Globus pallidus (tissue), 1 donor: ENCODE measurements at regions not wholly inside any gene's neighbourhood (a gene's known extent, or its start where the extent isn't known, plus 50 kb on each side); places are given as distances from the start of the nearest gene placed in this dataset.
A peak's percentile ranks its signal among the peaks of the same experiment; 100 is the strongest.
"Not testable (repeated sequence)": the region's sequence is repeated elsewhere in the genome, so short reads cannot be mapped to it uniquely, and the experiment has no call there.

ENCODE experiments used
- DNase-seq: peaks from one replicate; pipeline ENCODE4 v3.0.0-alpha.2; 2015; ENCODE audit warnings: low spot score

GRCh38 chr5:117424559-117424958 is 849.9 kb upstream of the SEMA6A start:
- DNase-seq = no peak

- no peak for DNase-seq
Observed at GRCh38 chr5:117417501-117417900, 842.9 kb upstream of the SEMA6A start.

DNA sequence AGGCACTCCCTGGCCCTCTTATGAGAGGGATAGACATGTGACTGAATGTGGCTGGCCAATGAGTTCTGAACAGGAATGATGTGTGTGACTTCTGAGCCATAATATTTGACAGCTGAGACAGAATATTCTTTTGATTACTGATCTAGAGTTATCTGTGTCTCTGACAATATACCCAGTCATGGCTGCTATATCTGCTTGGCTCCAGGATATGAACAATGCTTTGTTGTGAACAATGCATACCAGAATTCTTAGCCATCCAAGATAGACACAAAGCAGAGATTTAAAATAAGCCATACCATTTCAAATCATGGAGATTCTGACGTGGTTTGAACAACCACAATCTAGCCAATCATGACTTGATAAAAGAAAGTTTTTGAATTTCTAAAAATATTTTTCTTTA is 840.3 kb upstream of the SEMA6A start:
- peak; percentile 9 for DNase-seq

GRCh38 chr5:117411701-117412100 is 837.1 kb upstream of the SEMA6A start:
- no peak for DNase-seq

GRCh38 chr5:117405197-117405596 is 830.6 kb upstream of the SEMA6A start:
- no peak for DNase-seq

DNA sequence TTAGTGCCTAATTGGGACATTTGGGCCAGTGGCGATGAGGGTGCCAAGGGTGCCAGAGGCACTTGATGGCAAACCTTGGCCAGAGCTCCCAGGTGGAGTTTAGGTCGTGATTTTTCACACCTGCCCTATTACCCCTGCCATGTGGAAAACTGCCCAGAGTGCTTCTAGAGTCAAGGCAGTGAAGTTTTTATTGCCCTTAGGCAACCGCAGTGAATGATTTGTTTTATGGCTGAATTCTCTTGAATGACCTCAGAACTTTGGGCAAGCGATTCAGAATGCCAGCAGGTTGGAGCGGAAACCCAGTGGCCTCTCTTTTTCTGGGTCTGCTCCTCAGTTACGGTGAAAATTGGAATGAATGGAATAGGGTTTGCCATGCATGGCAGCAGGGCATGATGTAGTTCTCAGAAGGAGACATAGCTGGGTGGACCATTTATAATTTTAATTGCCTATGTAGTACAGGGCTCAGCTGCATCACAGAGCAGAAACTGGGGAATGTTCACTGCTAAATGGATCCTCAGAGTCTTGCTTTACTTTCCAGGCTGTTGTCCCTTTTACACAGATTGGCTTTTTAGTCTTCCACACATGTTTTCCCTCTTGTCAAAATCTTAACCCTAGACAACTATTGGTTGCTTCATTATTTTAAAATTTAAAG is 820.0 kb upstream of the SEMA6A start:
- no peak for DNase-seq

DNA sequence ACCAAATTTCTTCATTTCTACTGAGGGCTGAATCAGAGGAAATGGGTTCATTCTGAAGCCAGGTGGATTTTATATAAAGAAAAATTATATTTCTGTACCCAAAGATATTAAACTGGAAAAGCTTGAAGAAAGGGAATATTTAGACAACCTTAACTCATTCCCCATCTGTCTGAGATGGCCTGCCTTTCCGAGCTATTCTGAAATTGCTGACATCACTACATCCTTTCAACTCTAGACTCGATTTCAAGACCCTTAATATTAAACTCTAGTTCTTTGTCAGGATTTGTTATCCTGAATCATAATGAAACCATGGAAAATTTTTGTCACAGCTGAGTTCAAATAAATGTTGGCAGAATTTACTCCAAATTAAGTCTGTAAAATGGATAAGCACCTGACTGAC is 818.5 kb upstream of the SEMA6A start:
- DNase-seq = no peak

DNA sequence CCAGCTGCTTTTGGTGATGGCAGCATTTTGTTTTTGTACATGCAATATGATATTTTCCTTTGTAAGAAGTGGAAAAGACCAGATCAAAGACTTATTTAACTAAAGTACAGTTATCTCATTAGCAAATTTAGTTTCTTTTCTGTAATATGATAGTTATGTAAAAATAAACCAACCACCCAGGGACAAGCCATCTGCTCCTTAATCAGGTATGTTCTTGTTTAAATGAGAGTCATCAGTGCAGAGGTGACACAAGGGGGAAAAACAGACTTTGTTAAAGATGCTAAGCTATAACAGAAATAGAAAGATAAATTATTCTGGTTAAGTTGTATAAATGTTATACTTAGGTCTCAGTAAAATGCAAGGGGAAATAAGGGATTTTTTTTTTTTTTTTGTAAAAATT is 805.7 kb upstream of the SEMA6A start:
- no peak for DNase-seq

DNA sequence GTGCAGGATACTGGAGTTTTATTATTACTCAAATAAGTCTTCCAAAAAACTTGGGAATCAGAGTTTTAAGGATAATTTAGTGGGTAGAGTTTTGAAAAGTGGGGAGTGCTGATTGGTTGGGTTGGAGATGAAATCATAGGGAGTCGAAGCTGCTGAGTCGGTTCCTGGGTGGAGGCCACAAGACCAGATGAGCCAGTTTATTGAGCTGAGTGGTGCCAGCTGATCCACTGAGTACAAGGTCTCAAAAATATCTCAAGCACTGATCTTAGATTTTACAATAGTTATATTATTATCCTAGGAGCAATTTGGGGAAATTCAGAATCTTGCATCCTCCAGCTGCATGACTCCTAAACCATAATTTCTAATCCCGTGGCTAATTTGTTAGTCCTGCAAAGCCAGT is 804.9 kb upstream of the SEMA6A start:
- DNase-seq = no peak

GRCh38 chr5:117376748-117377147 is 802.1 kb upstream of the SEMA6A start:
- no peak for DNase-seq

- DNase-seq = no peak
Observed at GRCh38 chr5:117359895-117360294, 785.3 kb upstream of the SEMA6A start.

GRCh38 chr5:117357886-117358285 is 783.3 kb upstream of the SEMA6A start:
- peak; percentile 7 for DNase-seq

GRCh38 chr5:117347280-117347679 is 772.7 kb upstream of the SEMA6A start:
- no peak for DNase-seq

- not testable (repeated sequence) for DNase-seq
Observed at GRCh38 chr5:117343726-117344125, 769.1 kb upstream of the SEMA6A start.

DNA sequence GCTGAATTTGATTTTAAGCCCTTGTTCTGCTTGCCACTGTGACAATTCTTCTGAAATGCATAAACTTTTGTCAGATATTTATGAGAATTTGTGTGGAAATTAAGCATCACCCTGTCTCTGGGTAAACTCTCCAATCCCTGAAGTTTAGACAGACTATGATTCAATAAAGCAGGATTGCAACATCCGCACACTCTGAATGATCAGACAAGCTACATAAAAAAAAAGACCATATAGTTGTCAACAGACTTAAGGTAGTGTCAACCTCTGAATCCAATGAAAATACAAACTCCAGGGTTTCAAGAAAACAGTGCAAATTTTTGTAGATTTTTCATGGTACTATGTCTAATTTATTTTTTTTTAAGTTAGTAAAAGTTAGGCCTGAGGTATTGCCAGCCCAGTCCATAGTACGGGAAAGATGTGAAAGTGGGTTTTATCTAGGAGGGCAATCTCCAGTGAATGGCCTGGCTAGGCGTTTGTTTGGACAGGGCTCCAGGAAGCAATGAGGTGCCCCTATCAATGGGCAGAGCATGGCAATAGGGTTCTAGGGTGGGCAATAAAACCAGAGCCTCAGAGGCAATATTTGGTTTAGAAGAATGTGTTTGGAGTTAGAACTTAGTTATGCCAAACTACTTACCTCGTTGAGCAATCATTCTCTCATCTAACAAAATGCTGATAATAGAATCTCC is 762.6 kb upstream of the SEMA6A start:
- DNase-seq = no peak

DNA sequence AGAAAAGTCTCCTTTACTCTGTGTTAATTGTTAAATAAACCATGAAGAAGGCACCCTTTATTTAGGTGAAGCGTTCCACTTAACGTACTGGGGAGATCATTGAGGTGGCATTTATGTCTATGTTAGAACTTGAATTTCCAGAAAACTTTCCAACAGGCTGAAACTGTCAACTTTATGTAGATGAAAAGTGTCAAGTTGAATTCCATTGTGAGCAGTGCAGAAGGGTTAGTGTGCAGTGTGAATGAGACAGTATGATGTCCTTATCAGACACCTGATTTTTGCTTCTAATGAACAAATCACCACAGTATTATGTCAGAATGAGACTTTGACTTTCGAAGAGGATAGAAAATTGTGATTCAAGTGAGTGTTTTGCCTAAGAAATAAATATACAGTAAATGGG is 761.6 kb upstream of the SEMA6A start:
- DNase-seq = no peak

DNA sequence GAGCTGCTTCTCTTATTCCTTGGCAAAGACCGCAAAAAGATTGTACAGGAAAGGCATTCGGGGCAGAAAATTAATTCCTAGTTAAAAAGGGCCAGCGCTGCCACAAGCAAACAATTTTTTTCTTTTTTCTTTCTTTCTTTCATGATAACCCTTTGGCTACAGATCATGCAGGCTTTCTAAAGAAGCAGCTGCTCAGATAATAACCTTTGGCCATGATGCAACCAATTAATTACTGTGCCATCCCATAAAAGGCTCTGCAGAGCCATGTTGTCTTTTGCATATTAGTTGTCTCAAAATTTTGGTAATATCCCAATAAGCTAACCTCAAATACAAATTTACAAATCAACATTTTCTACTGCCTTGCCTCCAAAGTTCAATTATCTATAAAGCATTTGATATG is 758.4 kb upstream of the SEMA6A start:
- no peak for DNase-seq

DNA sequence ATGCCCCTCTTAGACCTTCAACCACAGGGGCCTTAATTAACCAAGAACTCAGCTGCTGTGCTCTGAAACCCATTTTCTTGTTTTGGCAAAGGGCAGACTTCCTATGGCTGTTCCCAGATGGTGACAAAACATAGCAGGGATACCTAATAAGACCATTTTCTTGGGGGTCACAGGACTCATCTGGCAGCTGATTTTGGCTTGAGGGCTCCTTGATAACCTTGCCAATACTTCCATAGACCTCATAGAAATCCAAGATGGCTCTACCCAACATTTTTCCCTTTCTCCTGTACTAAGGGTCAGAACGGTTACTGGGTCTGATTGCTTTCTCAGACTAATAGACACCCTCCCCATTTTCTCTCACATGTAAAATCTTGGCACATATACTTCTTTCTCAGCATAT is 757.7 kb upstream of the SEMA6A start:
- no peak for DNase-seq

- no peak for DNase-seq
Observed at GRCh38 chr5:117327511-117327910, 752.9 kb upstream of the SEMA6A start.

DNA sequence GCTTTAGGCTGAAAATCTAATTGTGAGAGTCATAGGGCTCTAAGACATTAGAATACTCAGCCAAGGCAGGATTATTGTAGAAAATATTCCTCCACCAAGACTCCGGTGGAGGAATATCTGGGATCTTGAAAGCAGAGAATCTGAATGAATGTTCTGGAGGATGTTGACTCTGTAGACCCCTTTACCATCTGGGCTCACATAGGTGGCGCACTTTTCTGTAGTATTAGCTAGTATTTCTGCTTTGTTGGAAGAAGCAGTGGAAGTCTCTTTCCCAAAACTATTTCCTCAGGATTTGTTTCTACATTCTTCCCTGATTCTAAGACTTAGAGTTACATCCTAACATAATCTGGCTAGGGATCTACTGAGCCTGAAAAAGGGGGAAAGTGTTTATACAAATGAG is 752.4 kb upstream of the SEMA6A start:
- DNase-seq = no peak

- DNase-seq = no peak
Observed at GRCh38 chr5:117318528-117318927, 743.9 kb upstream of the SEMA6A start.

DNA sequence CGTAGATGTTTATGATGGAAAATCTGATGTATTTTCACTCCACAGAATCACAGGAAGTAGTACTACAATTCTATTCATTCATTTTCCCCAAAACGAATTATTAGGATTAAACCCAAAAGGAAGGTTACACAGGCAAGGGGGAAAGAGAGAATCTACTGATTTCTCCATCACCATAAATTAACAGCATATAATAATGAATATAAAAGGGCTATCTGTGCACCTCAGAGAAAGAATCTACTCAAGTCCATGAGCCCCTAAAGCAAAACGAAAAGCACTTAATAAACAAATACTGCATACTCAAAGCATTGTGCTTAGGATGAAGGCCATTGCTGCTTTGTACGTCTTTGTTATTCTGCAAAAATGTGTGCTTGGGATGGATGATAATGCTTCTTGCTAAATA is 740.5 kb upstream of the SEMA6A start:
- no peak for DNase-seq

- DNase-seq = not testable (repeated sequence)
Observed at GRCh38 chr5:117304512-117305107, 730.0 kb upstream of the SEMA6A start.

GRCh38 chr5:117302949-117303348 is 728.3 kb upstream of the SEMA6A start:
- DNase-seq = no peak
